Endothelial cell of umbilical vein (primary cell): ENCODE measurements at regions not wholly inside any gene's neighbourhood (a gene's known extent, or its start where the extent isn't known, plus 50 kb on each side); places are given as distances from the start of the nearest gene placed in this dataset.

Experiments
- BruUV-seq: library from RNA; stranded (reverse); fragments of 400-500 nt; replicated peaks from 2 replicates; lab custom pipeline; 2021; lab: Mats Ljungman, UMichigan
- CTCF ChIA-PET: fragments of 300-600, 350-600 bp; sonication (Branson Sonifier 250); formaldehyde crosslinking; loops from one replicate; lab custom pipeline; 2021; ENCODE audit warnings: antibody characterized with exemption, inconsistent platforms; lab: Charles Lee
- POLR2A ChIA-PET: fragments of 300-600, 350-600 bp; sonication (Branson Sonifier 250); formaldehyde crosslinking; loops from one replicate; lab custom pipeline; 2021; ENCODE audit warnings: antibody characterized with exemption, inconsistent platforms; lab: Charles Lee
- DNase-seq: peaks from one replicate; pipeline ENCODE4 v3.0.0-alpha.2; 2011; ENCODE audit warnings: low read depth, low spot score
- FAIRE-seq: peaks from 2 replicates; lab custom pipeline; 2011; peaks lifted over from hg19 to GRCh38; lab: Jason Lieb, UNC
- H2AFZ ChIP-seq: 2 replicates; pipeline ENCODE4 v1.6.0; 2012; ENCODE audit warnings: low read depth, low read length, control low read depth, inconsistent platforms
- H3K27ac ChIP-seq: 2 replicates; pipeline ENCODE4 v1.5.1; 2011; ENCODE audit warnings: low read depth, mild to moderate bottlenecking, control low read depth, low read length, moderate library complexity; ENCODE audit not compliant: insufficient read depth
- H3K27me3 ChIP-seq, 2 experiments: 2 replicates each; pipeline versions ENCODE4 v1.6.0 to v1.6.1; 2011; ENCODE audit warnings: low read length in 2 of 2, mixed read lengths in 1 of 2; ENCODE audit not compliant: control insufficient read depth in 2 of 2, insufficient read depth in 2 of 2
- H3K36me3 ChIP-seq, 2 experiments: 2 replicates in 1 of 2; 3 replicates in 1 of 2; pipeline ENCODE4 v1.5.1; 2011; ENCODE audit warnings: low read length in 2 of 2, mild to moderate bottlenecking in 1 of 2, moderate library complexity in 1 of 2; ENCODE audit not compliant: control insufficient read depth in 2 of 2, insufficient read depth in 2 of 2; ENCODE audit errors: extremely low read depth in 1 of 2
- H3K4me1 ChIP-seq: 3 replicates; pipeline ENCODE4 v1.5.1; 2011; ENCODE audit warnings: mild to moderate bottlenecking, low read length; ENCODE audit not compliant: control insufficient read depth, insufficient read depth; ENCODE audit errors: extremely low read depth
- H3K4me2 ChIP-seq: 2 replicates; pipeline ENCODE4 v1.6.1; 2011; ENCODE audit warnings: low read length, control low read depth, mixed read lengths; ENCODE audit not compliant: insufficient read depth
- H3K4me3 ChIP-seq, 3 experiments: fragments of 200-600 bp in 1 of 3; sonication (generic), shearing (Covaris generic) in 1 of 3; replicated peaks in 1 of 3; 2 replicates each; pipeline ENCODE4 v1.5.1; 2011 to 2016; ENCODE audit warnings: control low read depth in 3 of 3, low read length in 3 of 3, mild to moderate bottlenecking in 2 of 3, inconsistent platforms in 1 of 3, low read depth in 1 of 3, moderate library complexity in 1 of 3; ENCODE audit not compliant: insufficient read depth in 1 of 3
- H3K79me2 ChIP-seq: 2 replicates; pipeline ENCODE4 v1.6.0; 2012; ENCODE audit warnings: low read length, inconsistent platforms; ENCODE audit not compliant: control insufficient read depth, insufficient read depth
- H3K9ac ChIP-seq: replicated peaks from 2 replicates; pipeline ENCODE3; 2011; ENCODE audit warnings: low read length, control low read depth; ENCODE audit not compliant: insufficient read depth; ENCODE audit errors: extremely low read depth
- H3K9me1 ChIP-seq: replicated peaks from 3 replicates; pipeline ENCODE4 v1.6.0; 2011; ENCODE audit warnings: mild to moderate bottlenecking, low read length; ENCODE audit not compliant: control insufficient read depth, insufficient read depth; ENCODE audit errors: extremely low read depth
- H3K9me3 ChIP-seq: replicated peaks from 2 replicates; pipeline ENCODE4 v1.5.1; 2012; ENCODE audit warnings: low read length, inconsistent platforms; ENCODE audit not compliant: control insufficient read depth, insufficient read depth
- H4K20me1 ChIP-seq: replicated peaks from 2 replicates; pipeline ENCODE3; 2011; ENCODE audit warnings: mild to moderate bottlenecking, low read length; ENCODE audit not compliant: control insufficient read depth, insufficient read depth; ENCODE audit errors: extremely low read depth
- CTCF ChIP-seq, 2 donors: IDR thresholded peaks; 1 replicate in 1 of 2; 2 replicates in 1 of 2; pipeline ENCODE4 v1.5.1; 2011; ENCODE audit warnings: low read length in 2 of 2, mild to moderate bottlenecking in 2 of 2, moderate library complexity in 2 of 2, control low read depth in 1 of 2, inconsistent platforms in 1 of 2, low read depth in 1 of 2; ENCODE audit not compliant: insufficient read depth in 1 of 2; ENCODE audit errors: extremely low read depth in 1 of 2
- EZH2 ChIP-seq: IDR thresholded peaks from 2 replicates; pipeline ENCODE4 v1.6.1; 2012; ENCODE audit warnings: borderline replicate concordance, low read depth, mild to moderate bottlenecking, moderate library complexity, low read length, inconsistent platforms; ENCODE audit not compliant: severe bottlenecking
- FOS ChIP-seq: IDR thresholded peaks from 2 replicates; pipeline ENCODE4 v1.6.1; 2011; ENCODE audit warnings: mild to moderate bottlenecking, low read length, moderate library complexity, borderline replicate concordance; ENCODE audit not compliant: insufficient read depth
- GATA2 ChIP-seq: IDR thresholded peaks from 2 replicates; pipeline ENCODE4 v1.7.0; 2011; ENCODE audit warnings: low read depth, mild to moderate bottlenecking, moderate library complexity, mixed read lengths, low read length; ENCODE audit not compliant: insufficient read length, insufficient read depth
- JUN ChIP-seq: IDR thresholded peaks from 2 replicates; pipeline ENCODE4 v1.6.1; 2011; ENCODE audit warnings: borderline replicate concordance, low read depth; ENCODE audit not compliant: insufficient read length, insufficient read depth
- MAX ChIP-seq: IDR thresholded peaks from 2 replicates; pipeline ENCODE4 v1.6.1; 2011; ENCODE audit not compliant: insufficient read depth, insufficient read length
- MYC ChIP-seq: IDR thresholded peaks from one replicate; pipeline ENCODE4 v1.6.1; 2011; ENCODE audit warnings: mild to moderate bottlenecking, low read depth, low read length
- POLR2A ChIP-seq: IDR thresholded peaks from 2 replicates; pipeline ENCODE4 v1.6.1; 2012; ENCODE audit warnings: low read depth, mild to moderate bottlenecking, control low read depth, low read length
- POLR2AphosphoS5 ChIP-seq: IDR thresholded peaks from 2 replicates; pipeline ENCODE4 v1.6.1; 2012; ENCODE audit warnings: low read depth, mild to moderate bottlenecking, control low read depth, low read length, moderate library complexity; ENCODE audit not compliant: insufficient read depth
- dilution Hi-C: fragments of 300-500 bp; cut with MboI; formaldehyde crosslinking; loops from one replicate; pipeline ENCODE4 v1.15.0; 2019; ENCODE audit warnings: low sequenced_read_pairs; ENCODE audit not compliant: extremely low pct_ligation_motif_present
- intact Hi-C: fragments of 100-400 bp; cut with micrococcal nuclease; formaldehyde crosslinking; loops from one replicate; pipeline ENCODE4 v1.10.0; 2022

- no peaks in the 10 kb centered on the region for H4K20me1 ChIP-seq
- FAIRE-seq (no peak), DNase-seq (no peak)
- ChIA-PET CTCF (no interaction called here), POLR2A (no interaction called here)
- no peaks in the 10 kb centered on the region for H3K9me1 ChIP-seq
- no peak overlapping the region for H3K27ac ChIP-seq
- H3K4me3 ChIP-seq: no peak overlapping the region
- H2AFZ ChIP-seq: no peak overlapping the region
- H3K79me2 ChIP-seq: no peaks in the 10 kb centered on the region
- no peak overlapping the region for H3K9ac ChIP-seq
- no peaks in the 10 kb centered on the region for H3K27me3 ChIP-seq
- H3K4me1 ChIP-seq: no peaks in the 10 kb centered on the region
- intact Hi-C loops: no loop called here
- H3K4me2 ChIP-seq: no peak overlapping the region
- no peaks in the 10 kb centered on the region for H3K36me3 ChIP-seq
- H3K9me3 ChIP-seq: no peaks in the 10 kb centered on the region
- dilution Hi-C loops: no loop called here
- no peak for TF ChIP-seq POLR2AphosphoS5
- TF ChIP-seq JUN: no peak
- no peak for TF ChIP-seq MAX
- TF ChIP-seq MYC: no peak
- no peak for TF ChIP-seq POLR2A
- TF ChIP-seq GATA2: no peak
- TF ChIP-seq FOS: no peak
- TF ChIP-seq CTCF (IDR thresholded peaks at IDR 0.05; ENCODE audit: extremely low read depth in 1 of 2, insufficient read depth in 1 of 2, low read depth in 1 of 2, low read length in 2 of 2): no peak
- no peak for TF ChIP-seq EZH2
- BruUV-seq: no TSS peak
These were observed 194.7 kb upstream of the FBXO33 start for GRCh38 chr14:39626589-39627576.
